Panc1 (cell line): ENCODE measurements at regions not wholly inside any gene's neighbourhood (a gene's known extent, or its start where the extent isn't known, plus 50 kb on each side); places are given as distances from the start of the nearest gene placed in this dataset.

Experiments used
- ATAC-seq: fragments of 200-7000 bp; cut with Tn5 transposase; 2 replicates; pipeline ENCODE4 v1.9.1; 2020; ENCODE audit warnings: mild to moderate bottlenecking, moderate library complexity
- BruUV-seq: library from RNA; stranded (reverse); fragments of 400-500 nt; replicated peaks from 2 replicates; lab custom pipeline; 2021; lab: Mats Ljungman, UMichigan
- CTCF ChIA-PET: fragments of 300-600 bp; sonication (Branson Sonifier 250); formaldehyde crosslinking; loops from one replicate; lab custom pipeline; 2022; ENCODE audit warnings: antibody characterized with exemption; lab: Charles Lee
- POLR2A ChIA-PET: fragments of 300-600 bp; sonication (Branson Sonifier 250); formaldehyde crosslinking; loops from one replicate; lab custom pipeline; 2022; ENCODE audit warnings: antibody characterized with exemption; lab: Charles Lee
- DNase-seq: peaks from one replicate; pipeline ENCODE4 v3.0.0-alpha.2; 2010; ENCODE audit warnings: low read depth, low spot score
- H3K27ac ChIP-seq: 2 replicates; pipeline ENCODE4 v1.5.1; 2011; ENCODE audit warnings: mild to moderate bottlenecking, low read length, inconsistent platforms
- H3K27me3 ChIP-seq: fragments of 200-500 bp; sonication (Bioruptor generic); 2 replicates; pipeline ENCODE4 v1.6.0; 2014; ENCODE audit warnings: low read length, inconsistent platforms; ENCODE audit not compliant: control insufficient read depth, insufficient read depth
- H3K36me3 ChIP-seq: fragments of 200-500 bp; sonication (Bioruptor generic); 2 replicates; pipeline ENCODE4 v1.5.1; 2014; ENCODE audit warnings: inconsistent platforms, mild to moderate bottlenecking, low read length, moderate library complexity; ENCODE audit not compliant: control insufficient read depth, insufficient read depth
- H3K4me1 ChIP-seq: 2 replicates; pipeline ENCODE4 v1.5.1; 2011; ENCODE audit warnings: inconsistent platforms, mild to moderate bottlenecking, low read length, moderate library complexity; ENCODE audit not compliant: control insufficient read depth, insufficient read depth
- H3K4me3 ChIP-seq, 2 experiments: 2 replicates each; pipeline ENCODE4 v1.5.1; 2011 to 2012; ENCODE audit warnings: low read depth in 2 of 2, low read length in 2 of 2, mild to moderate bottlenecking in 2 of 2, inconsistent platforms in 1 of 2, moderate library complexity in 1 of 2
- H3K9me3 ChIP-seq: fragments of 200-500 bp; sonication (Bioruptor generic); 2 replicates; pipeline ENCODE4 v1.5.1; 2014; ENCODE audit warnings: low read depth, mild to moderate bottlenecking, inconsistent platforms, low read length, moderate library complexity; ENCODE audit not compliant: control insufficient read depth, insufficient read depth
- POLR2AphosphoS5 ChIP-seq: IDR thresholded peaks from 2 replicates; pipeline ENCODE4 v1.6.1; 2012; ENCODE audit warnings: mild to moderate bottlenecking, low read depth, low read length, moderate library complexity
- SIN3A ChIP-seq: IDR thresholded peaks from 2 replicates; pipeline ENCODE4 v1.6.1; 2012; ENCODE audit warnings: low read depth, mild to moderate bottlenecking, low read length, moderate library complexity, borderline replicate concordance; ENCODE audit not compliant: insufficient read depth
- TCF7L2 ChIP-seq: IDR thresholded peaks from 2 replicates; pipeline ENCODE4 v1.6.1; 2011; ENCODE audit warnings: mild to moderate bottlenecking, low read depth, low read length, inconsistent platforms
- in situ Hi-C: cut with HindIII; loops from 2 replicates; pipeline ENCODE4 v1.10.0; 2016; ENCODE audit warnings: low sequenced_read_pairs, low pct_unique_long_range_greater_than_20kb
- intact Hi-C: fragments of 100-400 bp; cut with micrococcal nuclease; formaldehyde crosslinking; loops from one replicate; pipeline ENCODE4 v1.10.0; 2022; ENCODE audit not compliant: unreplicated experiment
- TF ChIP-seq, protein P1 (sequence below): fragments of 450-650 bp; IDR thresholded peaks from 2 replicates; pipeline ENCODE4 v1.5.1; 2017; ENCODE audit warnings: mild to moderate bottlenecking
- TF ChIP-seq, protein P2 (sequence below), 2 experiments: IDR thresholded peaks; 2 replicates each; pipeline ENCODE4 v1.6.1; 2011 to 2012; ENCODE audit warnings: low read depth in 2 of 2, control low read depth in 1 of 2, low read length in 1 of 2, mild to moderate bottlenecking in 1 of 2, moderate library complexity in 1 of 2; ENCODE audit not compliant: insufficient read depth in 1 of 2

DNA sequence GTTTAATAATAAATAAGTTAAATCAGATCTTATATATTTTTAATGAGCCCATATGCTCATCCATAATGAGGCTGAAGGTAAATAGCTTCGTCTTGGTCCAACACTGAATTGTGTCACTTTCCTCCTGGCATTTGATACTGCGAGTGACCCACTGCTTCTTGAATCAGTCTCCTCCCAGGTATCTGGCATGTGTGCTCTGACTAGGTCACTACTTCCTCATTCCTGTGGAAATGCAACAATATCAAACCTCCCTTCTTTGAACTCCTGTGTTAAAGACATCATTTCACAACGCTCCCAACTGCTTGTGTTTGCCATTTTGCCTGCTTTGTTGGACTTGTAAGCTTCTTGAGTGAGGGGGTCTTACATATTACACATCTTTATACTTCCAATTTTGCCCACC is 157.7 kb downstream of the SLC24A2 start:
- TF ChIP-seq TCF7L2 (no peak), SIN3A (no peak)
- TF ChIP-seq, protein P1, sequence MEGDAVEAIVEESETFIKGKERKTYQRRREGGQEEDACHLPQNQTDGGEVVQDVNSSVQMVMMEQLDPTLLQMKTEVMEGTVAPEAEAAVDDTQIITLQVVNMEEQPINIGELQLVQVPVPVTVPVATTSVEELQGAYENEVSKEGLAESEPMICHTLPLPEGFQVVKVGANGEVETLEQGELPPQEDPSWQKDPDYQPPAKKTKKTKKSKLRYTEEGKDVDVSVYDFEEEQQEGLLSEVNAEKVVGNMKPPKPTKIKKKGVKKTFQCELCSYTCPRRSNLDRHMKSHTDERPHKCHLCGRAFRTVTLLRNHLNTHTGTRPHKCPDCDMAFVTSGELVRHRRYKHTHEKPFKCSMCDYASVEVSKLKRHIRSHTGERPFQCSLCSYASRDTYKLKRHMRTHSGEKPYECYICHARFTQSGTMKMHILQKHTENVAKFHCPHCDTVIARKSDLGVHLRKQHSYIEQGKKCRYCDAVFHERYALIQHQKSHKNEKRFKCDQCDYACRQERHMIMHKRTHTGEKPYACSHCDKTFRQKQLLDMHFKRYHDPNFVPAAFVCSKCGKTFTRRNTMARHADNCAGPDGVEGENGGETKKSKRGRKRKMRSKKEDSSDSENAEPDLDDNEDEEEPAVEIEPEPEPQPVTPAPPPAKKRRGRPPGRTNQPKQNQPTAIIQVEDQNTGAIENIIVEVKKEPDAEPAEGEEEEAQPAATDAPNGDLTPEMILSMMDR, result no peak
- TF ChIP-seq, protein P2, sequence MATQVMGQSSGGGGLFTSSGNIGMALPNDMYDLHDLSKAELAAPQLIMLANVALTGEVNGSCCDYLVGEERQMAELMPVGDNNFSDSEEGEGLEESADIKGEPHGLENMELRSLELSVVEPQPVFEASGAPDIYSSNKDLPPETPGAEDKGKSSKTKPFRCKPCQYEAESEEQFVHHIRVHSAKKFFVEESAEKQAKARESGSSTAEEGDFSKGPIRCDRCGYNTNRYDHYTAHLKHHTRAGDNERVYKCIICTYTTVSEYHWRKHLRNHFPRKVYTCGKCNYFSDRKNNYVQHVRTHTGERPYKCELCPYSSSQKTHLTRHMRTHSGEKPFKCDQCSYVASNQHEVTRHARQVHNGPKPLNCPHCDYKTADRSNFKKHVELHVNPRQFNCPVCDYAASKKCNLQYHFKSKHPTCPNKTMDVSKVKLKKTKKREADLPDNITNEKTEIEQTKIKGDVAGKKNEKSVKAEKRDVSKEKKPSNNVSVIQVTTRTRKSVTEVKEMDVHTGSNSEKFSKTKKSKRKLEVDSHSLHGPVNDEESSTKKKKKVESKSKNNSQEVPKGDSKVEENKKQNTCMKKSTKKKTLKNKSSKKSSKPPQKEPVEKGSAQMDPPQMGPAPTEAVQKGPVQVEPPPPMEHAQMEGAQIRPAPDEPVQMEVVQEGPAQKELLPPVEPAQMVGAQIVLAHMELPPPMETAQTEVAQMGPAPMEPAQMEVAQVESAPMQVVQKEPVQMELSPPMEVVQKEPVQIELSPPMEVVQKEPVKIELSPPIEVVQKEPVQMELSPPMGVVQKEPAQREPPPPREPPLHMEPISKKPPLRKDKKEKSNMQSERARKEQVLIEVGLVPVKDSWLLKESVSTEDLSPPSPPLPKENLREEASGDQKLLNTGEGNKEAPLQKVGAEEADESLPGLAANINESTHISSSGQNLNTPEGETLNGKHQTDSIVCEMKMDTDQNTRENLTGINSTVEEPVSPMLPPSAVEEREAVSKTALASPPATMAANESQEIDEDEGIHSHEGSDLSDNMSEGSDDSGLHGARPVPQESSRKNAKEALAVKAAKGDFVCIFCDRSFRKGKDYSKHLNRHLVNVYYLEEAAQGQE (IDR thresholded peaks at IDR 0.05; ENCODE audit: insufficient read depth in 1 of 2, low read depth in 2 of 2, low read length in 1 of 2), result no peak
- ATAC-seq (no peak), DNase-seq (no peak)
- ChIA-PET CTCF (no interaction called here), POLR2A (no interaction called here)
- H3K27ac ChIP-seq, result no peak overlapping the region
- H3K4me1 ChIP-seq, result no peaks in the 10 kb centered on the region
- no peak overlapping the region for H3K4me3 ChIP-seq
- no TSS peak for BruUV-seq
- H3K27me3 ChIP-seq, result no peaks in the 10 kb centered on the region
- no peaks in the 10 kb centered on the region for H3K36me3 ChIP-seq
- in situ Hi-C loops (no loop called here), intact Hi-C loops (no loop called here)
- no peaks in the 10 kb centered on the region for H3K9me3 ChIP-seq

GRCh38 chr9:19630760-19631159 is 158.1 kb downstream of the SLC24A2 start:
- BruUV-seq, result no TSS peak
- TF ChIP-seq, protein P1, result no peak
- TF ChIP-seq POLR2AphosphoS5 (no peak), TCF7L2 (no peak), SIN3A (no peak)
- TF ChIP-seq, protein P2 (IDR thresholded peaks at IDR 0.05; ENCODE audit: insufficient read depth in 1 of 2, low read depth in 2 of 2, low read length in 1 of 2), result no peak
- in situ Hi-C loops (no loop called here), intact Hi-C loops (no loop called here)
- no peaks in the 10 kb centered on the region for H3K27me3 ChIP-seq
- no peaks in the 10 kb centered on the region for H3K36me3 ChIP-seq
- CTCF ChIA-PET, result no interaction called here
- no peak for DNase-seq
- no peaks in the 10 kb centered on the region for H3K9me3 ChIP-seq
- no peak overlapping the region for H3K27ac ChIP-seq
- POLR2A ChIA-PET, result no interaction called here
- no peak for ATAC-seq
- no peaks in the 10 kb centered on the region for H3K4me1 ChIP-seq
- H3K4me3 ChIP-seq, result no peak overlapping the region
